ENCODE measurements at regions not wholly inside any gene's neighbourhood (a gene's known extent, or its start where the extent isn't known, plus 50 kb on each side); places are given as distances from the start of the nearest gene placed in this dataset.
"Not testable (repeated sequence)": the region's sequence is repeated elsewhere in the genome, so short reads cannot be mapped to it uniquely, and the experiment has no call there.

GRCh38 chr18:22717536-22717935, 215.6 kb upstream of the RBBP8 start:
- intact Hi-C loops (cut with DNase I); DNase-seq: not testable (repeated sequence)

DNA sequence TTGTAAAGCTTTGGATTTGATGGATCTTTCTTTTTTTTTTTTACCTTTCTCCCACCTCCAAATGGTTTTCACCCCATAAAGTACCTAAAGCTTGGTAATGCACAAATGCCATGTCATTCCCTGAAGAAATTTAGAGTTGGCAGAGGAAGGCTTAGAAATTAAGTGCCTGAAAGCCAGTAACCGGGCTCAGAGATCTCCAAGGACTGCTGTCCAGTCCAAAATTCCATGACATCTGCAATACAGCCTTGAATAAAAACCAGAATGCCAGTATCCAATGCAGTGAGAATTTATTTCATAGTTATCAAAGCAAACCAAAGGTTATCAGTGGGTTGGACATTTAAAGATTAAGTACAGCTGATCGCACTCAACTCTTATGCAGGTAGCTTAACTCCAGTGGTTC, 209.9 kb upstream of the RBBP8 start:
- intact Hi-C loops (cut with DNase I): no loop called here
- DNase-seq: no peak

DNA sequence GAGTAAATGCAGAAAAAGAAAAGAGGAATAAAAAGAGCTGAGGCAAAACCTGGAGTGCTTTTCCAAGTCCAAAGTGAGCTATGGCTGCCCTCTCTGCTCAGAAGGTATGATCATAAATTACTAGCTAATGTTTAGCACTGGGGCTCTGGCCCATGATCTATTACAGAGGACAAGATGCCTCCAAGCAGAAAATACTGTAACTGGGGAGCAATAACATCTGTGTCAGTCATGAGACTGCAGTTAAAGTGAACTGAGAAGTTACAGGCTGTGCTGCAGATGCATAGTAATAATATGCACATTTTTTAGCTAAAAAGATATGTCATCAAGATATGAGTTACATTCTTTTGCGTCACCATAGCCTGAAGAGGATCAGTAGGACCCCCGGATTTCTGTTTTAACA, 209.4 kb upstream of the RBBP8 start:
- DNase-seq: no peak
- intact Hi-C loops (cut with DNase I): no loop called here

DNA sequence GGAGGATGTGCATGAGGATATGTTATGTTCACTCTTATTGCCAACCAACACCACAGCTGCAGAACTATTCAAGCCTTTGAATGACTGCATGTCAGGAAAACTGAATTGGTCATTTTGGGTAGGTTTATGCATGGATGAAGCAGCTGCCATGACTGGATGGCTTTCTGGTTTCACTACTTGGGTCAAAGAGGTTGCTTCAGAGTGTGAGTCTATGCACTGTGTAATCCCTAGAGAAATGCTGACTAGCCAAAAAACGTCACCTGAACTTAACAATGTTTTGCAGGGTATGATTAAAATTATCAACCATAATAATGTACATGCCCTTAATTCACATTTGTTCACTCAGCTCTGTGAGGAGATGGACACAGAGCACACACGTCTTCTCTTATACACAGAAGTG, 206.7 kb upstream of the RBBP8 start:
- intact Hi-C loops (cut with DNase I): no loop called here
- DNase-seq: no peak

GRCh38 chr18:22728016-22728415, 205.1 kb upstream of the RBBP8 start:
- intact Hi-C loops (cut with DNase I): no loop called here
- DNase-seq: no peak

DNA sequence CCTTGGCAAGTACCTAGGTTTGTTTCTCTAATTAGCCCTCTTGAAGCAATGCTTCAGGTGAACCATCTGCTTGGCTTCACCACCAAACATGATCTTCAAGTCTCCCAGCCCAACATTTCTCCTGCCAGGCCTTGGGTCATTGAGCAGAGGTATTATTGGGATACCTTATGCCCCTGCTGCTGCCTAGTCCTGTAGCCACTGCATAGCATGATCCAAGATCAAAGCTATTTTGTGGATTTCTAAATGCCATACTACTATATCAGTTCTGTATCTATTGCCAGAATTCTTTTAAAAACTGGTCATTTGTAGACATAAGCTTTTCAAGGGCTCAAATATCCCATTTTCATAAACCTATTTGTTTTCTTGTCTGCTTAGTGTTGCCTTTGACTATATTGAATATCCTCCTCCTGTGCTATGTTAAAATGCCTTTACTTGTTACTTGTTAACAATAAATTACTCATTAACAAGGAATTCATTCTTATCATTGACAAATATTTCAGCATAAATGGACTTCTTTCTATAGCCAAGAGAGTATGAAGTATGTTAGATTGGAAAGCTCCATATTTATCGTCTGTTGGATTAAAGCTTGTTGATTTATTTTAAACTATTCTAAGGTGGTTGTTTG, 204.5 kb upstream of the RBBP8 start:
- intact Hi-C loops (cut with DNase I): no loop called here
- DNase-seq: no peak

DNA sequence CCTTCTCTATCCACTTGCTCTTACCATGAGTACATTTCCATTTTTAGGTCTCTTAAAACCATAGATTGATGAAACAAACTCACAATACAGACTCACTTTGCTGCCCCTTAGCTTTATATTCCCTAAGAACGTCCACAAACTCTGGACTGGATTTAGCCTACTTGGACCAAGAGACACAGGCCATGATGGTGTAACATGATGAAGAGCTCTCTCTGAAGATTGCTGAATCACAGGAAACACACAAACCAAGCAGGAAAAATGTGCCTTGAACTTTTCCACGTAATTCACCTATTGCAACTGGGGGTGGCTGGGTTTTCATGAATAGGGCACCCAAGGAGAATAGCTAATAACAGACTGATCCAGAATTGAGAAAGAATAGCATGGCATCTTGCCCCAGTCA, 201.7 kb upstream of the RBBP8 start:
- intact Hi-C loops (cut with DNase I): no loop called here
- no peak for DNase-seq

DNA sequence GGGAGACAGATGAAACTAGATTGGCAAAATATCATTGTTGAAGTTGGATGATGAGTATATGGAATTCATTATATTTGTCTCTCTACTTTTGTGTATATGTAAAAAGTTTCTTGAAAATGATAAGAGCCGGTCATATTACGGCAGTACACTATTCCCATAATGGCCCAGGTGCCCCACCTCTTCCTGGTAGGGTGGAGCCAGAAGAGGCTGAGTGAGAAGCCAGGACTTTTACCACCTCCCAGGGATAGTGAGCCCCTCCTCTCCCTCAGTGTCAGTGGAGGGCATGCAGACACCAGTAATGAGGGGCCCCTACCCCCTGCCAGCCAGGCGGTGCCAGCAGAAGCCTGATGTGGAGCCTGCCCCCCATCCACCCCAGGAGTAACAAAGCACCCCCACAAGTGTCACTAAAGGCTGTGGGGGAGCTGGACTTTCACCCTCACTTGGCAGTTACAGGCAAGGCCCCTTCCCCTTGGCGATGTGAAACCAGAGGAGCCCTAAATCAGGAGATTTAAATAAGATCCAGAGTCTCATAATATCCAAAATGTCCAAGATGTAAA, 198.9 kb upstream of the RBBP8 start:
- DNase-seq: peak in 1 of 10 donors; percentile 60
- intact Hi-C loops (cut with DNase I): no loop called here

DNA sequence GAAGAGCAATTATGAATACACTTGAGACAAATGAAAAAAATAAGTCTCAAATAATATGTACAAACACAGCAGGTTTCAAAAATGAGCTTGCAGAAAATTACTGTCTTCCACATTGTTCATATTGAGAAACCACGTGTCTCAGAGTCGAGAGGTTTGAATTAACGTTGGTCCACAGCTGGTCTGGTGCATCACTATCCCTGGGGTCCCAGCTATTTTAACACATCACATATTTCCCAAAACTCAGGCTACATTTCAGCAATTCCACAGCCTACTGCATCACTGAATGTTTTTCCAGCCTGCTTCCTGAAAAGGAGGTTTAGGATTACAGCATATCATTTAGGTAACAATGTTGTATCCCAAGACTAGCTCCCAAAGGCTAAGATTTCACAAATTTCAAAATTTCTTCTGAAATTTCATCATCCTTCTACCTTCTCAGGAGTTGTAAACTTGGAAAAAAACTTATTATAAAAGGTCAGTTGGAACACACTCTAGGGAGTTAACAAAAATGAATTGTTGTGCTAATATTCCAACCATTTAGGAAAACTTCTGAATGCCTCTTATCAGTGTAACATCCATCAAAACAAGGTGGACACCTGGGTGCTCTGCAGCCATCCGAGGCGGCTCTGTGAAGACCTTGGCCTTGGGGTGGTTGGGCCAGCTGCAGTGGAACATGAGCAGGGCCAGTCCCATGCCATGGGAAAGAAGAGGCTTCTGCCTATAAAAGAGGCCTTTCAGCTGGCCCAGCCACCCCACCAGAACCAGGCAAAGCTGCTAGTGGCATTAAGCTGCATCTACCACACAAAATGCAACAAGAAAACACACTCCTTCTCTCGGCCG, 198.1 kb upstream of the RBBP8 start:
- intact Hi-C loops (cut with DNase I): no loop called here
- no peak for DNase-seq

GRCh38 chr18:22737054-22737453, 196.1 kb upstream of the RBBP8 start:
- peak in 1 of 10 donors; percentile 50 for DNase-seq
- intact Hi-C loops (cut with DNase I): no loop called here

DNA sequence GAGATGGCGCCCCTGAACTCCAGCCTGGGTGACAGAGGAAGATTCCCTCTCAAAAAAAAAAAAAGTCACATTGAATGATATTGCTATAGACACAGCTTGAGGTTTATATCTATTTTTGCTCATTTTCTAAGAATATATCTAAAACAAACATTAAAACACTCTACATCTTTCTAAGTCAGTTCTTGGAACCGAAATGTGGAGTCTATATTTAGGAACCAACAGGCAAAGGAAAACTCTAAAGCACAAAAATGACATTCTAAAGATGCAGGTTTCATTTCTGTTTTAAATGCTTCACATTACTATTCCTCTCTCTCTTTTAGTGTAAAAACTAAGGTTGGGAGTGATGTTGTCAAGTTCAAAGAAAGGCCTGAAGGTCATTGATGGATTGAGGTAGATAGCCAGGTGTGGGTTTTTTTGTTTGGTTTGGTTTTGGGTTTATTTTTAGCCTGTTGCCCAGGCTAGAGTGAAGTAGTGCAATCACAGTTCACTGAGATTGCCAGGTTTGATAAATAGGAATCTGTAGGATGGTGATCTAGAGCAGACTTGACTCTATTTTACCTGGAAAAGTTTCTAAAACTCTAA, 194.0 kb upstream of the RBBP8 start:
- no peak for DNase-seq
- intact Hi-C loops (cut with DNase I): no loop called here

- no peak for DNase-seq
- intact Hi-C loops (cut with DNase I): no loop called here
Observed at GRCh38 chr18:22739789-22740188, 193.3 kb upstream of the RBBP8 start.

DNA sequence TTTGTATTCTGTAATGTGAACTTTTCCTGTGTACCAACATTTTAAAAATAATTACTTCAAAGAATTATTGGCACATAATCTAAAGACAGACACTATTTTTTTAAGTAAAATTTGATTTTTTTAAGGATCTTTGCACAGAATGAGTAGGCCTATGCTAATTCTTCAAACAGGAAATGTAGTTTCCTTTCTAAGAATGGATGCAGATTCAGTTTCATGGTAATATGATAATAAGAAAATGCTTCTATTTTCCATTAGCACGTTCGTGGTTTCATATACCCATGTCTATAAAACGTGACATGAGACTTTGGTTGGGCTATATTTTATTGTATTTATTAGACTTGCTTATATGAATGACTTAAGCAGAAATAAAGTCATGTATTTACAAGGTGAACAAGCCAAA, 191.8 kb upstream of the RBBP8 start:
- intact Hi-C loops (cut with DNase I): no loop called here
- no peak for DNase-seq

GRCh38 chr18:22742409-22742808, 190.7 kb upstream of the RBBP8 start:
- DNase-seq: no peak
- intact Hi-C loops (cut with DNase I): no loop called here

GRCh38 chr18:22745966-22746365, 187.2 kb upstream of the RBBP8 start:
- intact Hi-C loops (cut with DNase I): no loop called here
- no peak for DNase-seq

GRCh38 chr18:22752014-22752413, 181.1 kb upstream of the RBBP8 start:
- DNase-seq: peak in 1 of 10 donors; percentile 59
- intact Hi-C loops (cut with DNase I): no loop called here

GRCh38 chr18:22753130-22753831, 179.8 kb upstream of the RBBP8 start:
- intact Hi-C loops (cut with DNase I): no loop called here
- DNase-seq: no peak

DNA sequence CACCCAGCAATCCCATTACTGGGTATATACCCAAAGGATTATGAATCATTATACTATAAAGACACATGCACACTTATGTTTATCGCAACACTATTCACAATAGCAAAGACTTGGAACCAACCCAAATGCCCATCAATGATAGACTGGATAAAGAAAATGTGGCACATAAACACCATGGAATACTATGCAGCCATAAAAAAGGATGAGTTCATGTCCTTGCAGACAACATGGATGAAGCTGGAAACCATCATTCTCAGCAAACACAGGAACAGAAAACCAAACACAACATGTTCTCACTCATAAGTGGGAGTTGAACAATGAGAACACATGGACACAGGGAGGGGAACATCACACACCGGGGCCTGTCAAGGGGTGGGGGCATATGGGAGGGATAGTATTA, 169.1 kb upstream of the RBBP8 start:
- intact Hi-C loops (cut with DNase I); DNase-seq: not testable (repeated sequence)

- intact Hi-C loops (cut with DNase I): no loop called here
- DNase-seq: no peak
Observed at GRCh38 chr18:22765896-22766295, 167.2 kb upstream of the RBBP8 start.

- intact Hi-C loops (cut with DNase I): no loop called here
- no peak for DNase-seq
Observed at GRCh38 chr18:22767653-22768052, 165.5 kb upstream of the RBBP8 start.

- no peak for DNase-seq
- intact Hi-C loops (cut with DNase I): no loop called here
Observed at GRCh38 chr18:22773944-22774343, 159.2 kb upstream of the RBBP8 start.
